Heart left ventricle (tissue), 16 donors: ENCODE measurements at regions not wholly inside any gene's neighbourhood (a gene's known extent, or its start where the extent isn't known, plus 50 kb on each side); places are given as distances from the start of the nearest gene placed in this dataset.

Experiments
- ATAC-seq, 4 donors: fragments of 200-7000 bp; cut with Tn5 transposase; one replicate each; pipeline ENCODE4 v1.9.1; 2020 to 2022; ENCODE audit warnings: moderate library complexity in 4 of 4, mild to moderate bottlenecking in 3 of 4, moderate number of reproducible peaks in 1 of 4
- DNase-seq, 5 donors: peaks; one replicate each; pipeline ENCODE4 v3.0.0-alpha.2; 2020
- H3K27ac ChIP-seq, 12 donors: fragments of 200-600 bp; sonication (generic) in 4 of 12; one replicate each; pipeline versions ENCODE4 v1.5.0 to v1.8.0; 2016 to 2022; ENCODE audit warnings: mild to moderate bottlenecking in 2 of 12
- H3K27me3 ChIP-seq, 9 donors: fragments of 200-600 bp; sonication (generic) in 2 of 9; one replicate each; pipeline versions ENCODE4 v1.5.1 to v1.8.0; 2016 to 2022; ENCODE audit warnings: mild to moderate bottlenecking in 3 of 9
- H3K36me3 ChIP-seq, 9 donors: fragments of 200-600 bp; sonication (generic) in 2 of 9; one replicate each; pipeline versions ENCODE4 v1.5.0 to v1.8.0; 2018 to 2022; ENCODE audit warnings: mild to moderate bottlenecking in 2 of 9
- H3K4me1 ChIP-seq, 12 donors: fragments of 200-600 bp; sonication (generic) in 4 of 12; one replicate each; pipeline versions ENCODE4 v1.5.0 to v1.8.0; 2016 to 2022; ENCODE audit warnings: mild to moderate bottlenecking in 3 of 12
- H3K4me3 ChIP-seq, 12 donors: fragments of 200-600 bp; sonication (generic) in 4 of 12; one replicate each; pipeline versions ENCODE4 v1.5.0 to v1.8.0; 2017 to 2022; ENCODE audit warnings: mild to moderate bottlenecking in 9 of 12, moderate library complexity in 4 of 12
- H3K9me3 ChIP-seq, 12 donors: fragments of 200-600 bp; sonication (generic) in 4 of 12; one replicate each; pipeline versions ENCODE4 v1.5.0 to v1.8.0; 2016 to 2022; ENCODE audit warnings: mild to moderate bottlenecking in 1 of 12
- CTCF ChIP-seq, 12 donors: fragments of 200-600 bp; sonication (generic) in 4 of 12; IDR thresholded peaks; one replicate each; pipeline versions ENCODE4 v1.5.0 to v1.8.0; 2018 to 2022; ENCODE audit warnings: antibody characterized with exemption in 12 of 12, mild to moderate bottlenecking in 5 of 12
- POLR2A ChIP-seq, 2 donors: fragments of 450-650 bp; IDR thresholded peaks; one replicate each; pipeline ENCODE4 v1.6.1; 2017; ENCODE audit warnings: antibody characterized with exemption in 2 of 2, mild to moderate bottlenecking in 2 of 2, moderate library complexity in 2 of 2
- WGBS, 4 donors: extraction: QIAGEN DNeasy Blood & Tissue Kit in 2 of 4; methylation state at CpG; one replicate each; pipeline versions ENCODE4 v1.1.5 to v1.1.7; 2013 to 2018; 5-methylcytosine and 5-hydroxymethylcytosine counted together
- intact Hi-C, 10 donors: fragments of 100-400 bp; cut with DNase I; formaldehyde crosslinking; loops; one replicate each; pipeline versions ENCODE4 v1.11.1 to v1.14.2; 2022
- donor health status: ischemic (EF 13 %, LVEDD 7.1; RV severe dilation, severe dysfunction).
- donor health status: healthy with polysubstance abuse.
- donor health status: DM: no; HTN: yes; CAD: no.
- donor health status: DM: no; HTN: no; CAD: no.
- donor health status: ischemic (EF 25% LVEDD 6.9; RV normal size, moderate dysfunction).
- donor health status: ischemic (EF 25% LVEDD 5.7; RV mildly dilated, moderate dysfunction).
- donor health status: healthy.
- donor health status: DM: yes; HTN: yes; CAD: no.
- donor health status: ischemic (EF 35%, LVEDD 5.7; RV mildly dilated, moderate dysfunction).
- donor health status: nonischemic (EF 11% LVEDD 7.7; RV severe dilation, severe dysfunction).
- donor health status: DM: yes; HTN: yes; CAD: no.
- donor health status: PGD.
- donor health status: ischemic (EF 29% LVEDD 5.4; RV normal size, mild dysfunction).
- donor health status: nonischemic (EF 23%, LVEDD 6.1; RV moderate dilation, normal function).

GRCh38 chr1:80973101-80973500, 827.6 kb upstream of the ADGRL2 start:
- Histone ChIP-seq H3K27me3 (no peaks in the 10 kb centered on the region), H3K9me3 (peaks cover 0 to 3% (median 0%) of the 10 kb centered on the region in 12 donors), H3K27ac (no peak overlapping the region), H3K4me1 (no peaks in the 10 kb centered on the region), H3K36me3 (no peaks in the 10 kb centered on the region), H3K4me3 (no peak overlapping the region)
- DNase-seq (no peak), ATAC-seq (no peak)
- 84 to 95% (median 92%) methylated on average over 3 of the region's 3 CpGs for WGBS, 4 donors
- intact Hi-C loops, result loop anchor here in 1 of 10 donors (2.0 kb wide), 1 partner anchor 56 kb away; no protein-coding TSS in a partner anchor
- TF ChIP-seq POLR2A (IDR thresholded peaks at IDR 0.05) (no peak), CTCF (IDR thresholded peaks at IDR 0.05) (no peak)

- ATAC-seq, result no peak
- no peaks in the 10 kb centered on the region for H3K9me3 ChIP-seq
- no peak overlapping the region for H3K27ac ChIP-seq
- no peaks in the 10 kb centered on the region for H3K4me1 ChIP-seq
- H3K36me3 ChIP-seq, result no peaks in the 10 kb centered on the region
- H3K27me3 ChIP-seq, result no peaks in the 10 kb centered on the region
- TF ChIP-seq CTCF (IDR thresholded peaks at IDR 0.05) (no peak), POLR2A (IDR thresholded peaks at IDR 0.05) (no peak)
- no peak for DNase-seq
- intact Hi-C loops, result no loop called here
- no peak overlapping the region for H3K4me3 ChIP-seq
- WGBS, 4 donors, result 75 to 87% (median 86%) methylated on average over 1 of the region's 1 CpG
Measured at GRCh38 chr1:80966266-80966665, 834.5 kb upstream of the ADGRL2 start.

- no peak for DNase-seq
- intact Hi-C loops, result no loop called here
- 87 to 96% (median 90%) methylated on average over 1 of the region's 1 CpG for WGBS, 4 donors
- TF ChIP-seq POLR2A (IDR thresholded peaks at IDR 0.05) (no peak), CTCF (IDR thresholded peaks at IDR 0.05) (no peak)
- no peak for ATAC-seq
- no peaks in the 10 kb centered on the region for H3K4me1 ChIP-seq
- H3K9me3 ChIP-seq, result no peaks in the 10 kb centered on the region
- no peaks in the 10 kb centered on the region for H3K27me3 ChIP-seq
- no peak overlapping the region for H3K4me3 ChIP-seq
- H3K36me3 ChIP-seq, result no peaks in the 10 kb centered on the region
- H3K27ac ChIP-seq, result no peak overlapping the region
Measured at GRCh38 chr1:80962564-80962963, 838.2 kb upstream of the ADGRL2 start.

- intact Hi-C loops, result no loop called here
- ATAC-seq (no peak), DNase-seq (no peak)
- H3K9me3 ChIP-seq, result no peaks in the 10 kb centered on the region
- TF ChIP-seq CTCF (IDR thresholded peaks at IDR 0.05), result no peak
- TF ChIP-seq POLR2A (IDR thresholded peaks at IDR 0.05), result no peak
- no peaks in the 10 kb centered on the region for H3K27me3 ChIP-seq
- no peaks in the 10 kb centered on the region for H3K36me3 ChIP-seq
- H3K4me1 ChIP-seq, result no peaks in the 10 kb centered on the region
- WGBS, 4 donors, result 89 to 92% (median 90%) methylated on average over 5 of the region's 5 CpGs
- no peak overlapping the region for H3K4me3 ChIP-seq
- H3K27ac ChIP-seq, result no peak overlapping the region
Measured at GRCh38 chr1:80961464-80962190, 839.1 kb upstream of the ADGRL2 start.
